Chondrocyte (in vitro differentiated cells): ENCODE measurements at regions not wholly inside any gene's neighbourhood (a gene's known extent, or its start where the extent isn't known, plus 50 kb on each side); places are given as distances from the start of the nearest gene placed in this dataset.

Experiments used
- DNase-seq: peaks from one replicate; pipeline ENCODE4 v3.0.0; 2021; ENCODE audit warnings: mixed read lengths, low spot score
- H3K27ac Mint-ChIP-seq: one replicate; pipeline ENCODE4 v1.8.0; 2021; ENCODE audit warnings: mild to moderate bottlenecking, moderate library complexity, mixed read lengths; ENCODE audit not compliant: unreplicated experiment
- H3K27me3 Mint-ChIP-seq: 2 replicates; pipeline ENCODE4 v1.8.0; 2021; ENCODE audit warnings: low read depth, mixed read lengths
- H3K36me3 Mint-ChIP-seq: 2 replicates; pipeline ENCODE4 v1.8.0; 2021; ENCODE audit warnings: low read depth, mixed read lengths
- H3K4me1 Mint-ChIP-seq: 2 replicates; pipeline ENCODE4 v1.8.0; 2021; ENCODE audit warnings: low read depth, mild to moderate bottlenecking, mixed read lengths
- H3K4me3 Mint-ChIP-seq: one replicate; pipeline ENCODE4 v1.8.0; 2021; ENCODE audit warnings: mild to moderate bottlenecking, moderate library complexity, mixed read lengths; ENCODE audit not compliant: unreplicated experiment
- H3K9me3 Mint-ChIP-seq: 2 replicates; pipeline ENCODE4 v1.8.0; 2021; ENCODE audit warnings: low read depth, mixed read lengths
- TF ChIP-seq, protein P1 (sequence below): fragments of 200-600 bp; sonication (generic); IDR thresholded peaks from 2 replicates; pipeline ENCODE4 v1.5.0; 2021; ENCODE audit warnings: antibody characterized with exemption, mild to moderate bottlenecking, moderate library complexity

DNA sequence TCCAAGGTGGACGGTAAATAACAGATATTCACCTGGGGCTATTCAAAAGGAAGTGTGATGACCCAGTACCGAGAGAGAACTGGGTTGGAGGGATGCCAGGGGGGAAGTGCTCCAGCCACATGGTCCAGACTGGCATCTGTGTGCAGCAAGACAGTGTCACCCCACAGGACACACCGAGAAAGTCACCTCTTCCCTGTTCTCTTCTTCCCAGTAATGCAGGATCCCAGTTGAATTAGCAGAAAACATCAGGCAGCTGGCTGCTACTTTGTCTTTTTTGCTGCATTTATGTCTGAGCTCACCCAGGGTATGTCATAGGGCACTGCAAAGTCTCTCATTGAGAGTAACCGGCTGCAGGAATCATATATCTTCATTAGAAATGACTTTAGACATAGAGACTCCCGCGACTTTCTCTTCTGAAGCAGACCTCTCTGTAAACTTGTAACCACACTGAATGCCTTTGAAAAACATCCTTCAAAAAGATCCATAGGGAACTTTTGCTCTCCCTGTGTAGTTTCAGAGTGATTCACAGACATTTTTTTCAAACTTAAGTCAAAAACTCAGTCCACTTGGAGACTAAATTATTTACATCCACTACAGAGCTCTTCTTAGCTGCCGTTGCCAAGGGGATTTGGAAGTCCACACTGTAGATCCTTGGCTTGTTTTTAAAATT is 609.0 kb upstream of the DPP6 start:
- DNase-seq: no peak
- no peaks in the 10 kb centered on the region for H3K27me3 Mint-ChIP-seq
- no peak overlapping the region for H3K27ac Mint-ChIP-seq
- H3K4me3 Mint-ChIP-seq: no peak overlapping the region
- H3K9me3 Mint-ChIP-seq: peaks cover 42% of the 10 kb centered on the region
- TF ChIP-seq, protein P1, sequence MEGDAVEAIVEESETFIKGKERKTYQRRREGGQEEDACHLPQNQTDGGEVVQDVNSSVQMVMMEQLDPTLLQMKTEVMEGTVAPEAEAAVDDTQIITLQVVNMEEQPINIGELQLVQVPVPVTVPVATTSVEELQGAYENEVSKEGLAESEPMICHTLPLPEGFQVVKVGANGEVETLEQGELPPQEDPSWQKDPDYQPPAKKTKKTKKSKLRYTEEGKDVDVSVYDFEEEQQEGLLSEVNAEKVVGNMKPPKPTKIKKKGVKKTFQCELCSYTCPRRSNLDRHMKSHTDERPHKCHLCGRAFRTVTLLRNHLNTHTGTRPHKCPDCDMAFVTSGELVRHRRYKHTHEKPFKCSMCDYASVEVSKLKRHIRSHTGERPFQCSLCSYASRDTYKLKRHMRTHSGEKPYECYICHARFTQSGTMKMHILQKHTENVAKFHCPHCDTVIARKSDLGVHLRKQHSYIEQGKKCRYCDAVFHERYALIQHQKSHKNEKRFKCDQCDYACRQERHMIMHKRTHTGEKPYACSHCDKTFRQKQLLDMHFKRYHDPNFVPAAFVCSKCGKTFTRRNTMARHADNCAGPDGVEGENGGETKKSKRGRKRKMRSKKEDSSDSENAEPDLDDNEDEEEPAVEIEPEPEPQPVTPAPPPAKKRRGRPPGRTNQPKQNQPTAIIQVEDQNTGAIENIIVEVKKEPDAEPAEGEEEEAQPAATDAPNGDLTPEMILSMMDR: no peak
- no peaks in the 10 kb centered on the region for H3K36me3 Mint-ChIP-seq
- H3K4me1 Mint-ChIP-seq: no peaks in the 10 kb centered on the region

GRCh38 chr7:153444641-153445040 is 607.6 kb upstream of the DPP6 start:
- no peak for DNase-seq
- H3K27me3 Mint-ChIP-seq: no peaks in the 10 kb centered on the region
- no peak overlapping the region for H3K4me3 Mint-ChIP-seq
- TF ChIP-seq, protein P1: no peak
- no peaks in the 10 kb centered on the region for H3K4me1 Mint-ChIP-seq
- peaks cover 48% of the 10 kb centered on the region for H3K9me3 Mint-ChIP-seq
- no peaks in the 10 kb centered on the region for H3K36me3 Mint-ChIP-seq
- H3K27ac Mint-ChIP-seq: no peak overlapping the region

DNA sequence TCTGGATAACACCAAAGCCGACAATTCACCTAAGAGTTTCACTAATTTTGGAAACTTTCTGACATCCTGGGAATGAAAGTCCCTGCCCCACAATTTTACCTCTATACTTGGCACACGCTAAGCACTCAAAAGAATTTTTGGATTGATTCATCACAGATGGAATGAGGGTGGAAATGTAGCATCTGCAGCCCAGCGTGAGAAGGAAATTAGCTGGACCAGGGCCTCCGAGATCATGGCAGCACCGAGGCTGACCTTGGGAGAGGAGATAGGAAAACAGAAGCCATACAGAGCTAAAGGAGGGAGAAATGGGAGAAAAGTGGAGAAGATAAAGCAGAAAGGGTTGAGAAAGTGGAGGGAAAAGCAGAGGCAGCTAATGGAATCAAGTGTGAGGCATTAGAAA is 606.6 kb upstream of the DPP6 start:
- TF ChIP-seq, protein P1: no peak
- DNase-seq: no peak
- H3K27me3 Mint-ChIP-seq: no peaks in the 10 kb centered on the region
- H3K36me3 Mint-ChIP-seq: no peaks in the 10 kb centered on the region
- no peak overlapping the region for H3K4me3 Mint-ChIP-seq
- no peaks in the 10 kb centered on the region for H3K4me1 Mint-ChIP-seq
- H3K27ac Mint-ChIP-seq: no peak overlapping the region
- peaks cover 46% of the 10 kb centered on the region for H3K9me3 Mint-ChIP-seq

DNA sequence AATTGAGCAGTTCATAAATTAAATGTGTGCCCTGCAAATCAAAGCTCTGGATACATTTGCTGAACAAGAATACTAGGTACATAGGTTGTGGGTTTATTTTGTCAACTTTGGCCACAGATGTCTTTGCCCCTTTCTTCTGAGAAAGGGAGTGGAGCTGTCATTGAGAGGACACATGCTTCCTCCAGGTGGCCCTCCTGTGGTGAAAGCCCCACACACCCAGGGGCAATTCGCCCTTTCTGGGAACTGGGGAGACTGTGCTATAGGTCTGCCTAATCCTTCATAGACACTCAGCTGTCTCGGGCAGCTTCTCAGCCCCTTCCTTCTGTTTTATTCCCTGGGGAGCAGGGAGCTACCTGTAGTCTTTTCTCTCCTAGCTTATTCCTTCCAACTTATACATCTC is 605.7 kb upstream of the DPP6 start:
- Mint-ChIP-seq H3K36me3 (no peaks in the 10 kb centered on the region), H3K4me3 (no peak overlapping the region), H3K9me3 (peaks cover 43% of the 10 kb centered on the region), H3K4me1 (no peaks in the 10 kb centered on the region), H3K27ac (no peak overlapping the region), H3K27me3 (no peaks in the 10 kb centered on the region)
- TF ChIP-seq, protein P1: no peak
- no peak for DNase-seq

DNA sequence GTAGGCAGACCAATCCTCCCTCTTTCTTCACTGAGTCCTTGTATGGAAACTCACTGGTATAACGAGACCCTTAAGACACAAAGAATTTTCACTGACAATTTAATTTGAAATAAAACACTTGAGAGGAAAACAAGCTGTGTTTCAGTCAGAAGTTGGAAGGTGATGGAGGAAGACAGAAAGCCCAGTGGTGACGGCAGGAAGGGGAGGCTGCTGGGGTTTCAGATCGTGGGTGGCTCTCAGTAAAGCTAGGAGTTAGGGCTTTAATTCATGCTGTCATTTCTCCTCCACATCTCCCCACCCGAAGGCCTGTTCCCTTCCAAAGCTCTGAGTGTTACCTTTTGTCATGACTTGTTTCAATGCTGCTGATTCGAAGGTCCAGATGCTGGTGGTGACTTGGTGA is 605.2 kb upstream of the DPP6 start:
- Mint-ChIP-seq H3K27ac (no peak overlapping the region), H3K9me3 (peaks cover 45% of the 10 kb centered on the region), H3K36me3 (no peaks in the 10 kb centered on the region), H3K4me3 (no peak overlapping the region), H3K4me1 (no peaks in the 10 kb centered on the region), H3K27me3 (no peaks in the 10 kb centered on the region)
- TF ChIP-seq, protein P1: no peak
- DNase-seq: no peak
